GM18520 (cell line): ENCODE measurements at regions not wholly inside any gene's neighbourhood (a gene's known extent, or its start where the extent isn't known, plus 50 kb on each side); places are given as distances from the start of the nearest gene placed in this dataset.

ENCODE experiments used
- ATAC-seq: cut with Tn5 transposase; IDR thresholded peaks from one replicate; pipeline ENCODE4 v1.9.1; 2021; ENCODE audit not compliant: unreplicated experiment

- ATAC-seq, result no peak
Measured at GRCh38 chr1:98211271-98211845, 290.5 kb upstream of the DPYD start.

DNA sequence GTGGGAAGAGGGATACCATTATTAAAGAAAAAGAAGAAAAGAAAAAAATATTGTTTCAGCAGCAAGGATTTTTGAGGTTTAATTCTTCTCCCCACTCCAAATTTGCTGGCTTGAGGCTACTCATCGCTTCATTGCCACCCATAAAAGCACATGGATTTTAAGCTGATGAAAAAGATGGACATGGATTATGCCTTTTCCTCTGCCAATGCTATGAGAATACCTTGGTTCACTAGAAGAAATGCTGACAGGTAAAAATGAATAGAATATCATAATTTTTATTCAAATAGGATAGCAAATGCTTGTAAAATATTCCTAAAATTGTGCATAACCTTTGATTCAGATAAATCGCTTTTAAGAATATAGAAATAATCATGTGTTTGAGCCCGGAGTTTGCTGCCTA is 289.7 kb upstream of the DPYD start:
- no peak for ATAC-seq

DNA sequence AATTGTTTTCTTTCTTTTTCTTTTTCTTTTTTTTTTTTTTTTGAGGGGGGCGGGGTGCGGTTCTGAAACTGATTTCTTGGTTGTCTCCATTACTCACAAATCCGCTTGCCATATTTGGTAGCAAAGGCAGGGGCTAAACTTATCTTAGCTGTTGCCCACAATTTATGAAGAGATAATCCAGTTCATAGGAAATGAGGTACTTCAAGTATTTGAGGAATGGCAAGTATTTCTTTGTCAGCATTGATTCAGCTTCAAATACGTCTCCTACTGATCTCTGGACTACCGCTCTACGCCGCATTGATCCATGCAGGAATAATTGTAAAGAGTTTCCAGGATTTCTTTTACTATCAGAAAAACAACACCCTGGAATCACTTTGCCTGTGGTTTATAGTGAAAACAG is 289.2 kb upstream of the DPYD start:
- ATAC-seq, result no peak

DNA sequence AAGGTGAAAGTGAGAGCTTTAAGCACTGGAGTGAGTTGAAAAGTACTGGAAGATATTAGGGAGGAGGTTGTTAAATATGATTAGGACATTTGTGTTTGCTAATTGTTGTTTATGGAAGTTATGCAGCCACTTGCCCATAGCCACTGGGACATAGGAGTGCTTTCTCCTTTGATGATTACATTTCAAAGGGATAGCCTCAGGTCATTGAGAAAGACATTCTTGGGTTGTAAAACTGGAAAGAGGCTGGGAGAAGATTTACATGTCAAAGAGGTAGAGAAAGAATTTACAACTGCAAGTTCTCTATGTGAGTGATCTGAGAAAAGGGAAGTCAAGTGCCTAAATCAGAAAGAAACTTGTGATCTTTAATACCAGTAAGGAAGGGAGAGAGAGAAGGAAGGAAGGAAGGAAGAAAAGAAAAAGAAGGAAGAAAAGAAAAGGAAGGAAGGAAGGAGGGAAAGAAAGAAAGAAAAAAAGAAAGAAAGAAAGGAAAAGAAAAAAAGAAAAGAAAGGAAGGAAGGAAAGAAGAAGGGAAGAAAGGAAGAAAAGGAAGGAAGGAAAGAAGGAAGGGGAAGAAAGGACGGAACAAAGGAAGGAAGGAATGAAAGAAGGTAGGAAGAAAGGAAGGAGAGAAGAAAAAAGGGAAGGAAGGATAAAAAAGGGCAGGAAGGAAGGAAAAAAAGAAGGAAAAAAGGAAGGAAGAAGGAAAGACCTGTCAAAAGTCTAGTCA is 284.6 kb upstream of the DPYD start:
- ATAC-seq, result no peak

DNA sequence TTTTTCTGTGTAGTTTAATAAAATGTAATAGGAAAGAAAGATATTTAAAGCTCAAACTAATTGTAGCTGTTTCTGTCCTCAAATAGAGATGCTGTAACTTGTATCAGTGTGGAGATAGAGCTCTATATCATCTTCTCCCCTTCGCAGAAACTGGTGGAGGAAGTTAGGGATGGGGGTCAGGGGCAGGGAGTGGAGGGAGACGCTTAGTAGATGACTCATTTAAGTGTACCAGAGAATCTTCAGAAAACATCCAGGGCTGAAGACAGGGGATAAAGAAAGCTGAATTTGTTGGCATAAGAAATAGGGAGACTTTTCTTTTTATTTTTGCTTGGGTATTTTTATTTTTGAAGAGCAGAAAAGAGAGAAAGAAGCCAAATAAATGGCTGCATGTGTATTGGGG is 282.6 kb upstream of the DPYD start:
- no peak for ATAC-seq

- ATAC-seq, result no peak
Measured at GRCh38 chr1:98201666-98202081, 280.8 kb upstream of the DPYD start.

- ATAC-seq, result no peak
Measured at GRCh38 chr1:98197356-98197755, 276.5 kb upstream of the DPYD start.

DNA sequence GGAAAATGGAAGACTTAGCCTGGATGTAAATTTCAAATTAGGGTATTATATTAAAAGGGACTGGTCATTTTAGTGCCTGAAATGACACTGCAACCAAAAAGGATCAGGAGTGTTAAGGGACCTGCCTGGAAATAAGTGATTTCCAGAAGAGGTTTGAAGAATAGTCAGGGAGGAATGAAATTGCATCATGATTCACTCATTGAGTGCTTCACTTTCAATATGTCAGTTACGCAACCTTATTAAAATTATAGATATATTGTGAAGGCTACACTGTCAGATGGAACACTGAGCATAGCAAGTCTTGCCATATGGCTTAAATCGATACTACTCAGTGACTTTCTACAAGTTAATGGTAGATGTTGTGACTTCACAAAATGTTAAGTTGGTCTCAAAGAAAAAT is 275.2 kb upstream of the DPYD start:
- ATAC-seq, result no peak

- no peak for ATAC-seq
Measured at GRCh38 chr1:98188774-98189173, 267.9 kb upstream of the DPYD start.

DNA sequence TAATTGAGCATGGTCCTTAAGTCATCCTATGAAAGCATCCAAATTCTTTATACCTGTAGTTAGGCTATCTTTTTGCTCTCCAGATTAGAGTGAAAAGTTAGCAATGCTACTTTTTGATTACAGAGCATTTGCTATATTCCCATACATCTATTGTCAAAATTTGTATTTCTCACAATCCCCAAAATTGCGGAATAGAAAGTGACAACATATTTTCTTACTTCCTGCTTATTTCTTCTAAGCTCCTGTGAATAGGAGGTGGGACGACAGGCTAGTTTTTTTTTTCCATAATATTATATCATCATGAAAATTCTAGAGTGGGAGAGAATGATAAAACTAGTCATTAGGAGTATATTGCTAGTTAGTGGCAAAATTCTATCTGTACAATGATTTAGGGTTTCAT is 264.0 kb upstream of the DPYD start:
- no peak for ATAC-seq

DNA sequence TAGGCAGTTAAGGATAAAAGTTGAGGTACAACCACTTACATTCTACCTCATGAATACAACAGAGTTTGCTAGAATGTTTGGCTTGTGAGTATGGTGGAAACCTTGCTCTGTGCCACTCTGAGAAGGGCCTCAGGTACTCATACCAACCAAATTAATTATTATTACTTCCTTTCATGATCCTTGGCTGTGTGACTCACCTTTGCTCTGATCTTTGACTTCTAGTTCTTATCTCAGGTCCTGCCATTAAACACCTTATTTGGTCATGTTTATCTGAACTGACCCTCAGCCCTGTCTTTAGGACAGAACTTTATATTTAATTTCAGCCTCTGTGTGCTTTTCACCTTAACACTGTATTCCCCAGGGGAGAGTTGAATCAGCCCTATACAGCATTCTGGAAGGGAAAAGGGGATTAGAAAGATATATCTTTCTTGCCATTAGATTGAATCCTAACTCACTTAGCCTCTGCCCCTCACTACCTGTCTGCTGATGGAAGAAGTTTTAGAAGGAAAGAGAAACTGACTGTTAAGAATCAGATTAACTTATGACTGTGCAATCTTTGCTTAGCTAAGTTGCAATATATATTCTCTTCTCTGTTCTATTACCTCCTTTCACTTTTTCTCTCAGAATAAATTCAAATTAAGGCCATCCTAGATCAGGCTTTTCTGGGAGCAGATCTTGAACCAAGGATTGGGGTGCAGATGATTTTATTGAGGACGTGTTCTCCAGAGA is 260.4 kb upstream of the DPYD start:
- ATAC-seq, result no peak

DNA sequence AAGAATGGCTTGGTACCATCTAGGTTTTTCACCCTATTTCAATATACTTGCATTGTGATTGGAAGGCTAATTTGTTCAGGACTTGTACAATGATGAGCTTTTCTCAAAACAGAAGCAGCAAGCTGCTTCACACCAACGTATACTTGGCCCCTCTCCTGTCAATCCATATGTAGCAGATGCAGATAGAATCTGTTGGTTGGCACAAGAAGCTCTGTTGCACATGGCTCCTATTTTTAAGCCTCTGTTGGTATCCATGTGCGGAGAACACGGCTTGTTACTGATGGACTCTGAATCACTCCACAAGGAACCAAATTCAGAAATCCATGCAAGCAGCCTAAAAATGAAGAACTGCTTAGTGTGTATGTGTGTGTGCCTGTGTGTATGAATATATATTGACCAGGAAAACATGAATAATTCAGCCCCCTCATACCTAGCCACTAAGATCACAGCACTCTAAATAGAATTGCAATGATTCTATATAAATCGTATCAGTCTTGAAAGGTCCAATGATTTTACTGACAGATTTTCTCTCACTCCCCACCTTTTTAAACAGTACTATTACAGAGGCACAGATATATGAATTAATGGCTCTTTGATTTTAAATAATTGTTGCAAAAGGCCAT is 258.4 kb upstream of the DPYD start:
- no peak for ATAC-seq

DNA sequence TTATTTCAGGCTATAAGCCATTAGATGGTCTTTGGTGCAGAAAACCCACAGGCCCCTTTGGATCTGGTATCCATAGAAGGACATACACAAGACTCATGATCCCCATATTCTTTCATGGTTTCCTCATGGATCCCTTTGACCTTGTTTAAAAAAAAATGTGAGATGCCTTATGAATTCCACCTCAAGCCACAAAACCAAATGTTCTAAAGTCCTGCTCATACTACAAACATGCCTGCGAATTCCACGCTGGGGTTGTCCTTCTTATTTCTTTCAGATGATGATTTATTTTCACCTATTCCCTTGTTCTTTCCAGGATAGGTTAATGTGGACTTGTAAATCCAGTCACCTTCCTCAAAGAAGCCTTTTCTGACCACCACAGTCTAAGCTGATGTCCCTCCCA is 256.9 kb upstream of the DPYD start:
- ATAC-seq, result no peak

- ATAC-seq, result no peak
Measured at GRCh38 chr1:98176936-98177335, 256.1 kb upstream of the DPYD start.

- ATAC-seq, result no peak
Measured at GRCh38 chr1:98176414-98176813, 255.6 kb upstream of the DPYD start.

DNA sequence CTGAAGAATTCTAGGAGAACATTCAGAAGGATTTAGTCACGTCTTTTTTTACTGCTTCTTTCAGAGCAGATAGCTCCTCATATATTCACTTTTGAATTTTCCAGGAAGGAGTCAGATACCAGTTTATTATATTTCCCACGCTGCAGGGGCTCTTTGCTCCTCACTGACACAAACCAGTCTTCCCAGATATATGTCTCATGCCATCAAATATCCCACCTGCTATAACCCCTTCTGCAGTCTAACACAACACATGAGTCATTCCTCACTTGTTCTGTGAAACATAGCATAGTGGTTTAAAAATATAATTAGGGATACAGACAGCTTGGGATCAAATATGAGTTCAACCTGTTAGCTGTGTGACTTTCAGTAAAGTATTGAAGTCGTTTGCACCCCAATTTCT is 251.7 kb upstream of the DPYD start:
- ATAC-seq, result no peak

GRCh38 chr1:98172022-98172421 is 251.2 kb upstream of the DPYD start:
- ATAC-seq, result no peak

GRCh38 chr1:98164509-98164908 is 243.7 kb upstream of the DPYD start:
- ATAC-seq, result no peak

DNA sequence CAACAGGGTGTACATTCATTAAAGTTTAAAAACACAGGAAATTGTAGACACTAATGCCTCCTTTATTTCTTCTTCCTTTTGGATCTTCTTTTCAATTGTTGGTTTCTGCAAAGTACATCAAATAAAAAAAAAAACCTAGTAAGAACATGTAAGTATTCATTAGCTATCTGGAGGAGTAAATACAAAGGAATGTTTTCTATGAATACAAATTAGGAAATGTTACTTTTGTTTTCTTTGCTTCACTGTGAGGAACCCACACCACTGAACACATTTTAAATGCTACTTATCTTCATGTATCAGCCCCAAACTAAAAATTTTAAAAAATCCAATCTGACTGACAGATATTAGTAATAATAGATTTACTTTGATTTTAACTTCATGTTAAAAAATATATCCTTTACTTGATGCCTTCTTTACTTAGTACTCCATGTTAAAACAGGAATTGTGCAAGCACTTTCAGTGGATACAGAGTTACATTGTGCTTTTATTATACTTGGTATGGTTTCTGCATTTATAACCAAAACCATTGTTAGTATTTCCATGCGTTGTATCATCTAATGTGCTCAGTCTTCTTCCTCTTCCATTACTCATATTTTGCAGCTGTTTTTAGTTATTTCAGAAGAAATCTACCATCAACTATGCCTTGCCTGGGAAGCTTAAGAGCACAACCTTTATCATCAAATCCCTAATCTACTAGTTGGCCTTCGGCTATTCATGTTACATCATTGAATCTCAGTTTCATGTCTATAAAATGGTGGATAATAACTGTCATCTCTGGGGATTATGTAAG is 236.9 kb upstream of the DPYD start:
- no peak for ATAC-seq

DNA sequence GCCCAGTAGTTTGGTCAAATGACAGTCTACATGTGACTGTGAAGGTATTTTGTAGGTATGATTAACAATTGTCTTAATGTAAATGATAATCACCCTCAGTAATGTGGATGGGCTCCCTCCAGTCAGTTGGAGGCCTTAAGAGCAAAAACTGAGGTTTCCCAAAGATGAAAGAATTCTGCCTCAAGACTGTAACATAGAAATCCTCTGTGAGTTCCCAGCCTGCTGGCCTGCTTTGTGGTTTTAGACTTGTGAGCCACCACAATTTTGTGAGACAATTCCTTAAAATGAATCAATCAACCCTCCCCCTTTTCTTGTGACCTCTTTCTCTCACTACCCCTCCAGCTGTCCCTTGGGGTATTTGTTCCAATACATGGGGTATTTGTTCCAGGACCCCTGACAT is 226.4 kb upstream of the DPYD start:
- no peak for ATAC-seq

DNA sequence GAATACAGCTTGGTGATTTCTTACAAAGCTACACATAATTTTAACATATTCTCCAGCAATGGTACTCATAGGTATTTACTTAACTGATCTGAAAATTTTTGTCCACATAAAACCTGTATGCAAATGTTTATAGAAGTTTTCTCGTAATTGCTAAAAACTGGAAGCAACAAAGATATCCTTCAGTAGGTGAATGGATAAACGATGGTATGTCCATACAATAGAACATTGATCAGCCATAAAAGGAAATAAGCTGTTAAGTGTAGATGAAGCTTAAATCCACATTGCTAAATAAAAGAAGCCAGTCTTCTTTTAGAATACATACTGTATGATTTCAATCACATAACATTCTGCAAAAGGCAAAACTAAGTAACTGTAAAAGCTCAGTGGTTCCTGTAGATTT is 224.8 kb upstream of the DPYD start:
- ATAC-seq, result no peak
